ENCODE measurements at regions not wholly inside any gene's neighbourhood (a gene's known extent, or its start where the extent isn't known, plus 50 kb on each side); places are given as distances from the start of the nearest gene placed in this dataset.

DNA sequence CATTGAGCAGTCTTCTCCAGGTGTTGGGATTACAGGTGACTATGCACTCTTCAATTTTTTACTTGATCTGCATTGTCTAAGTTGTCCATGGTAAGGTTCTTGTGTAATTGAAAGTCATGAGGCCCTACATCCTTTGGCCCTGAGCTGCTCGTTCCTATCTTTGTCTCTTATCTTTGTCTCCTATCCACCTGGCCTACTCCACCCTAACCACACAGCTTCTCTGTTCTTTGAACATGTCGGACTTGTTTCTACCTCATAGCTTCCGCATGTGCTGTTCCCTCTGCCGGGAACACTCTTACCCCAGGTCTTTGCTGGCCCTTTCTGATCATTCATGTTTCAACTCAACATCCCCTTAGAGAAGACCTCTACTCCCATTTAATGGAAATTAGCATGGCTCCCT, 194.8 kb upstream of the TBX3 start:
- TF ChIP-seq, protein P1, sequence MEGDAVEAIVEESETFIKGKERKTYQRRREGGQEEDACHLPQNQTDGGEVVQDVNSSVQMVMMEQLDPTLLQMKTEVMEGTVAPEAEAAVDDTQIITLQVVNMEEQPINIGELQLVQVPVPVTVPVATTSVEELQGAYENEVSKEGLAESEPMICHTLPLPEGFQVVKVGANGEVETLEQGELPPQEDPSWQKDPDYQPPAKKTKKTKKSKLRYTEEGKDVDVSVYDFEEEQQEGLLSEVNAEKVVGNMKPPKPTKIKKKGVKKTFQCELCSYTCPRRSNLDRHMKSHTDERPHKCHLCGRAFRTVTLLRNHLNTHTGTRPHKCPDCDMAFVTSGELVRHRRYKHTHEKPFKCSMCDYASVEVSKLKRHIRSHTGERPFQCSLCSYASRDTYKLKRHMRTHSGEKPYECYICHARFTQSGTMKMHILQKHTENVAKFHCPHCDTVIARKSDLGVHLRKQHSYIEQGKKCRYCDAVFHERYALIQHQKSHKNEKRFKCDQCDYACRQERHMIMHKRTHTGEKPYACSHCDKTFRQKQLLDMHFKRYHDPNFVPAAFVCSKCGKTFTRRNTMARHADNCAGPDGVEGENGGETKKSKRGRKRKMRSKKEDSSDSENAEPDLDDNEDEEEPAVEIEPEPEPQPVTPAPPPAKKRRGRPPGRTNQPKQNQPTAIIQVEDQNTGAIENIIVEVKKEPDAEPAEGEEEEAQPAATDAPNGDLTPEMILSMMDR (IDR thresholded peaks at IDR 0.05): no peak
- TF ChIP-seq POLR2A (IDR thresholded peaks at IDR 0.05): no peak

Measured in upper lobe of left lung (tissue), 4 donors.